CD4-positive, alpha-beta memory T cell (primary cell): ENCODE measurements at regions not wholly inside any gene's neighbourhood (a gene's known extent, or its start where the extent isn't known, plus 50 kb on each side); places are given as distances from the start of the nearest gene placed in this dataset.

Experiments used
- CTCF ChIA-PET: fragments of 350-600 bp; sonication (Branson Sonifier 250); formaldehyde crosslinking; loops from one replicate; lab custom pipeline; 2021; ENCODE audit warnings: inconsistent platforms; ENCODE audit not compliant: partially characterized antibody; lab: Charles Lee
- POLR2A ChIA-PET: fragments of 350-600 bp; sonication (Branson Sonifier 250); formaldehyde crosslinking; loops from one replicate; lab custom pipeline; 2021; ENCODE audit not compliant: partially characterized antibody; lab: Charles Lee
- DNase-seq, 5 donors: peaks; one replicate each; pipeline versions ENCODE4 v3.0.0 to v3.0.0-alpha.2; 2020 to 2022; ENCODE audit warnings: mixed read lengths in 1 of 5
- H3K27ac ChIP-seq: one replicate; pipeline ENCODE4 v1.7.0; 2013; ENCODE audit warnings: low read depth, low read length
- H3K27me3 ChIP-seq: 2 replicates; pipeline ENCODE4 v1.7.0; 2013; ENCODE audit warnings: mild to moderate bottlenecking, low read length, moderate library complexity; ENCODE audit not compliant: insufficient read depth
- H3K36me3 ChIP-seq: 2 replicates; pipeline ENCODE4 v1.7.0; 2013; ENCODE audit warnings: mild to moderate bottlenecking, low read length, moderate library complexity; ENCODE audit not compliant: insufficient read depth
- H3K4me1 ChIP-seq: 2 replicates; pipeline ENCODE4 v1.7.0; 2013; ENCODE audit warnings: mild to moderate bottlenecking, low read length, moderate library complexity; ENCODE audit not compliant: insufficient read depth
- H3K4me3 ChIP-seq, 2 donors: one replicate each; pipeline ENCODE4 v1.7.0; 2013; ENCODE audit warnings: low read length in 2 of 2, mild to moderate bottlenecking in 1 of 2
- H3K9me3 ChIP-seq, 2 donors: one replicate each; pipeline ENCODE4 v1.7.0; 2013; ENCODE audit warnings: low read length in 2 of 2, control low read depth in 1 of 2; ENCODE audit not compliant: control insufficient read depth in 1 of 2
- H3K27ac Mint-ChIP-seq, 7 donors: one replicate each; pipeline ENCODE4 v1.8.0; 2020 to 2021; ENCODE audit warnings: mixed read lengths in 7 of 7, mild to moderate bottlenecking in 6 of 7, inconsistent platforms in 3 of 7, moderate library complexity in 3 of 7
- H3K27me3 Mint-ChIP-seq, 2 donors: one replicate each; pipeline ENCODE4 v1.8.0; 2020 to 2021; ENCODE audit warnings: mixed read lengths in 2 of 2
- H3K36me3 Mint-ChIP-seq, 2 donors: one replicate each; pipeline ENCODE4 v1.8.0; 2020 to 2021; ENCODE audit warnings: mixed read lengths in 2 of 2, inconsistent platforms in 1 of 2, mild to moderate bottlenecking in 1 of 2
- H3K4me1 Mint-ChIP-seq, 4 donors: one replicate each; pipeline ENCODE4 v1.8.0; 2020 to 2021; ENCODE audit warnings: mixed read lengths in 4 of 4, mild to moderate bottlenecking in 1 of 4
- H3K4me3 Mint-ChIP-seq, 8 donors: one replicate each; pipeline ENCODE4 v1.8.0; 2020 to 2021; ENCODE audit warnings: mixed read lengths in 8 of 8, mild to moderate bottlenecking in 7 of 8, moderate library complexity in 6 of 8, inconsistent platforms in 3 of 8
- H3K9me3 Mint-ChIP-seq, 8 donors: one replicate each; pipeline ENCODE4 v1.8.0; 2020 to 2021; ENCODE audit warnings: mixed read lengths in 8 of 8, mild to moderate bottlenecking in 5 of 8, inconsistent platforms in 3 of 8, moderate library complexity in 1 of 8
- intact Hi-C: fragments of 100-400 bp; cut with micrococcal nuclease; formaldehyde crosslinking; loops from one replicate; pipeline ENCODE4 v1.15.1; 2023

DNA sequence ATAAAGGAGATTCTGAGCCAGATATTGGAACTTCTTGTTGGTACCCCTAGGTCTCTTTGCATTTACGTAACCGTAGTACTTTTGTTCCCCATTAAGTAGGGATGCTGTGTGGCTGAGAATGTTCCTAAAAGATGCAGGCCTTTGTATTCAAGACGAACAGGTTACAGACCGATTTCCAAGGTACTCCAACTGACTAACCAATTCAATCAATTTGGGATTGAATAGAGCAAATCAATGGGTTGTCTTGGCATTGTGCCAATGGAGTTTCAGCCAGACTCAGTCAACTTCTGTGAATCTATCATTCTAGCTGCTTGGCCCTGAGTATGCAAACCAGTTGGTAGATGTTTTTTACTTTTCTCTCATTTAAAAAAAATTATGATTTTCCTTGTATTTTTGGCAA is 347.3 kb upstream of the NPVF start:
- DNase-seq = no peak
- ChIA-PET CTCF (interaction anchor here (1.1 to 2.8 kb wide), 2 partner anchors 11 to 14 kb away, joined by 3 to 10 read pairs; no protein-coding TSS in a partner anchor), POLR2A (no interaction called here)
- Mint-ChIP-seq H3K4me3 (no peak overlapping the region), H3K9me3 (no peaks in the 10 kb centered on the region), H3K36me3 (no peaks in the 10 kb centered on the region), H3K27ac (no peak overlapping the region), H3K27me3 (peaks cover 1 to 6% of the 10 kb centered on the region in 2 donors), H3K4me1 (no peaks in the 10 kb centered on the region)
- no peaks in the 10 kb centered on the region for H3K36me3 ChIP-seq
- intact Hi-C loops = no loop called here
- H3K27ac ChIP-seq = no peak overlapping the region
- no peaks in the 10 kb centered on the region for H3K4me1 ChIP-seq
- H3K4me3 ChIP-seq = no peak overlapping the region
- H3K9me3 ChIP-seq = no peaks in the 10 kb centered on the region
- no peaks in the 10 kb centered on the region for H3K27me3 ChIP-seq

DNA sequence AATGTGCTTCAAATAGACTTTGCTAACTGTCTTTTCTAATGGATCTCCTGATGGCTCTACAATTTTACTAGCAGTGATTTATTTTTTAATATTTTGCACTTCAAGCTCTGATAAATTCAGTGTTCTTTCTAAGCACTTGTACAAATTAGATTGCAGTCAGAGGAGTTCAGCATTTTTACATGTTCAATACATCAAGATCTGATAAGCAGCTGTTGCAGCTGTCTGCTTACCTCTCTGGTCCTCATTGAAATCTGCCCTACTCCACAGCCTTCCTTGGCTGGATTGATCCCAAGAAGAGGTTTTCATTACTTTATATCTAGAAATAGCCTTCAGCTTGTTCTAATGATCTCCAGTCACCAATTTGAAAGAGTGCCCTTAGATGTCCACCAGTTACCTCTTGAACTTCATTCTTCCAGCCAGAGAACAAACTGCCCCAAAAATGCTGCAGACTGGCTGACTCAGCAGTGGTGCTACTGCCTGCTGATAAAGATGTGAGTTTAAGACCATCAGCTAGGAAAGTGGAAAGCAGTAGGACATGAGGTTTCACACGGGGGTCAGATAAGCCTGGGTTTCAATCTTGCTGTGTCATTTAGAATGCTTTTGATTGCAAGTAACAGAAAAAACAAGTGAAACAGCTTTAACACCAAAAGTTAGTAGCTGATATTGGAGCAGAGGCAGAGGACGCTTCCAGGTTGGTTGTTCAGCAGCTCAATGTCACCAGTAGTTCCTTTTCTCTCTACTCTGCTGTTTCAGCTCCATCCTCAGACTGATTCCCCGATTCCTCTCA is 350.9 kb upstream of the NPVF start:
- H3K27me3 Mint-ChIP-seq = peaks cover 6 to 9% of the 10 kb centered on the region in 2 donors
- ChIA-PET POLR2A (no interaction called here), CTCF (interaction anchor here (0.7 to 3.0 kb wide), 2 partner anchors 9 to 12 kb away, joined by 3 to 21 read pairs; no protein-coding TSS in a partner anchor)
- H3K27ac Mint-ChIP-seq = no peak overlapping the region
- no peaks in the 10 kb centered on the region for H3K36me3 Mint-ChIP-seq
- no peak for DNase-seq
- no peak overlapping the region for H3K4me3 Mint-ChIP-seq
- intact Hi-C loops = no loop called here
- H3K9me3 ChIP-seq = no peaks in the 10 kb centered on the region
- peaks cover 5% of the 10 kb centered on the region for H3K27me3 ChIP-seq
- no peaks in the 10 kb centered on the region for H3K36me3 ChIP-seq
- no peaks in the 10 kb centered on the region for H3K4me1 ChIP-seq
- H3K4me1 Mint-ChIP-seq = no peaks in the 10 kb centered on the region
- H3K9me3 Mint-ChIP-seq = no peaks in the 10 kb centered on the region
- no peak overlapping the region for H3K27ac ChIP-seq
- no peak overlapping the region for H3K4me3 ChIP-seq

DNA sequence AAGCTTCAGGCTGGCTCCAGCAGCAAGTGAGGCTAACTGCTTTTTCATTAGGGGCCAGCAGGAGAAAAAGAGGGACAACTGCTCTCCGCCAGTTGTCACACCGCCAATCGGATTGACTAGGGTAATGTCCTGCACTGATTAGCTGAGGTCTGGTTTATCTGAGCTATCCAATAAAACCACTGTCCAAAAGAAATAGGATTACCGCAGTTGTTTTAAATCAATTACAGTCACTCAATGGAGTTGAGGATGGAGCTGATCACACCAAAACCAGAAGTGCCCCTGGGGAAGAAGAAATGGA is 351.4 kb upstream of the NPVF start:
- POLR2A ChIA-PET = no interaction called here
- H3K4me3 Mint-ChIP-seq = no peak overlapping the region
- no peak overlapping the region for H3K4me3 ChIP-seq
- no peaks in the 10 kb centered on the region for H3K4me1 ChIP-seq
- CTCF ChIA-PET = interaction anchor here (0.7 to 3.0 kb wide), 2 partner anchors 10 to 13 kb away, joined by 3 to 21 read pairs; no protein-coding TSS in a partner anchor
- no peaks in the 10 kb centered on the region for H3K4me1 Mint-ChIP-seq
- H3K27me3 ChIP-seq = peaks cover 5% of the 10 kb centered on the region
- no peak for DNase-seq
- no peak overlapping the region for H3K27ac ChIP-seq
- no peak overlapping the region for H3K27ac Mint-ChIP-seq
- intact Hi-C loops = no loop called here
- no peaks in the 10 kb centered on the region for H3K9me3 ChIP-seq
- no peaks in the 10 kb centered on the region for H3K9me3 Mint-ChIP-seq
- H3K36me3 ChIP-seq = no peaks in the 10 kb centered on the region
- H3K27me3 Mint-ChIP-seq = peaks cover 8 to 12% of the 10 kb centered on the region in 2 donors
- H3K36me3 Mint-ChIP-seq = no peaks in the 10 kb centered on the region

DNA sequence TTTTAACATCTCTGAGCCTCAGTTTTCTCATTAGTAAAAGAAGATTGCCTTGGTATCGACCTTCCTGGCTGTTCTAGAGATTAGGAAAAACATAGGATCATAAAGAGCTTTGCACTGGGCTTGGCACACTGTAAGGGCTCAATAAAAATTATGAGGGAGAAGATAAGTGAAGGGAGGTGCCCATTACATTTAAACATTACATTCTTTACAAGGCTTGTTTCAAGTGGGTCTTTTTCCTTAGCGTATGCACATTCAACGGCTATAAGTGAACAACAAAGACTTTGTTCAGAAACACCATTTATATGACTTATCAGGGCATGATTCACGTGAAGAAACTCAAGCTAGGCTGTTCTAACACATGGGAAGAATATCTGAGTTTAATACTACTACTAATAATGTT is 351.9 kb upstream of the NPVF start:
- Histone ChIP-seq H3K4me1 (no peaks in the 10 kb centered on the region), H3K4me3 (no peak overlapping the region), H3K36me3 (no peaks in the 10 kb centered on the region), H3K9me3 (no peaks in the 10 kb centered on the region), H3K27ac (no peak overlapping the region), H3K27me3 (peaks cover 5% of the 10 kb centered on the region)
- H3K4me3 Mint-ChIP-seq = no peak overlapping the region
- CTCF ChIA-PET = interaction anchor here (3.0 kb wide), 1 partner anchor 13 kb away, joined by 21 read pairs; no protein-coding TSS in a partner anchor
- no peak for DNase-seq
- intact Hi-C loops = no loop called here
- H3K4me1 Mint-ChIP-seq = no peaks in the 10 kb centered on the region
- H3K27me3 Mint-ChIP-seq = peaks cover 8 to 12% of the 10 kb centered on the region in 2 donors
- H3K9me3 Mint-ChIP-seq = no peaks in the 10 kb centered on the region
- no peak overlapping the region for H3K27ac Mint-ChIP-seq
- no peaks in the 10 kb centered on the region for H3K36me3 Mint-ChIP-seq
- POLR2A ChIA-PET = no interaction called here

DNA sequence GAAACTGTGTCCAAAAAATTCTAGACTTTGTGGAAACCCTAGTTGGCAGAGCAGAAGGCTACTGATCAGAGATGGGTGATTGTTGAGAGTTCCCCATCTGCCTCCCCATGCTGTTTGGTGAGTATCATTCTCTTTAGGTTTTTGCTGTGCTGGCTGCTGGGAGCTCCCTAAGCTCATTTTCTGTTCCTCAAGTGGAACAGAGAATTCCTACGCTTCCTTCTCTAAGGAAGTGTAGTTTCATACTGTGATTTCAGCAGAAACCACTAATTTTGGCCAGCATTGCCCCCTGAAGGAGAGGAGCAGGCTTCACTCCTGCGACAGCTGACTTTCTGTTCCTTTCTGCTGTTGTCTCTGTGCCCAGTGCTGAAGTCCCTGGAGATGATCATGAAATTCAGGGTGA is 355.3 kb upstream of the NPVF start:
- CTCF ChIA-PET = no interaction called here
- H3K9me3 Mint-ChIP-seq = no peaks in the 10 kb centered on the region

DNA sequence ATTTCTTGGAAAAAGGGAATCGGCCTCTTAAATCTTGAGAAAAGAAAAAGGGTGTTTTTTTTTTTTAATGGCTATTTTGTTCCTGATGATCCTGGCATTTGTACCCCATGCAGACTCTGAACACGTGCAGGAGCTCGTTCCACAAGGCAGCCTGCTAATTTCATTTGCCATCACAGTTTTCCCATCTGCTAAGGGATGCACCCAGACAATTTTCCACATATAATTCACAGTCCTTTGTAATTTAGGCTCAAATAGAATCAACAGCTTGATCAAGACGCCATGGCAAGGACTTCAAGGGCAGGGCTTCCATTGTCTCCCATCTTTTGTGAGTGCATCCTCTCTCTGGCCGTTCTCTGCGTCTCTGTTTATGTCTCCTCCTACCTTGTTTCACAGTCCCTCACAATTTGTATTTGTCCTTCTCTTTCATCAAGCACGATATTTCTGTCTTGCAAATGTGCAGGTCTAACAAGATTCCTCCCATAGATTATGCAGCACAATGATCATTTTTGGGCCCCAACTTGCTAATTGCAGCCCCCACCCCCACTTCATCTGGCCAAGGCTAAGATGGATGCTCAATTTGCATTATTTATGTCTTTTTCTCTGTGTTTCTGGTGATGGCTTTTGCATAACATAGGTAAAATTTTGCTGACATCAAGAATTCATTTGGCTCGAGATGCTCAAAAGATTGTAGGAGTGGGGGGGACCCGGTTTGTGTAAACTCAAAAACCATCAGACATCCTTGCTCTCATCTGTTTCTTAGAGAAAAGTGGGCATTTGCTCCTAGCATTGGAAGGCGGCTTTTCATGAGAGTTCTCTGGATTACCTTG is 356.0 kb upstream of the NPVF start:
- H3K27me3 Mint-ChIP-seq = peaks cover 18% of the 10 kb centered on the region in 2 donors
- no peaks in the 10 kb centered on the region for H3K9me3 ChIP-seq
- H3K4me1 ChIP-seq = no peaks in the 10 kb centered on the region
- no peak overlapping the region for H3K27ac Mint-ChIP-seq
- no peaks in the 10 kb centered on the region for H3K9me3 Mint-ChIP-seq
- H3K4me3 Mint-ChIP-seq = no peak overlapping the region
- no peaks in the 10 kb centered on the region for H3K4me1 Mint-ChIP-seq
- ChIA-PET POLR2A (no interaction called here), CTCF (no interaction called here)
- peaks cover 5% of the 10 kb centered on the region for H3K27me3 ChIP-seq
- no peak overlapping the region for H3K27ac ChIP-seq
- no peak for DNase-seq
- intact Hi-C loops = no loop called here
- H3K36me3 ChIP-seq = no peaks in the 10 kb centered on the region
- H3K4me3 ChIP-seq = no peak overlapping the region
- no peaks in the 10 kb centered on the region for H3K36me3 Mint-ChIP-seq

More for the DNA sequence above, 355.3 kb upstream of the NPVF start:
- H3K4me1 Mint-ChIP-seq = no peaks in the 10 kb centered on the region
- H3K27me3 Mint-ChIP-seq = peaks cover 12 to 15% of the 10 kb centered on the region in 2 donors
- Histone ChIP-seq H3K27ac (no peak overlapping the region), H3K4me1 (no peaks in the 10 kb centered on the region), H3K36me3 (no peaks in the 10 kb centered on the region), H3K4me3 (no peak overlapping the region), H3K27me3 (peaks cover 5% of the 10 kb centered on the region), H3K9me3 (no peaks in the 10 kb centered on the region)
- POLR2A ChIA-PET = no interaction called here
- intact Hi-C loops = no loop called here
- H3K36me3 Mint-ChIP-seq = no peaks in the 10 kb centered on the region
- H3K4me3 Mint-ChIP-seq = no peak overlapping the region
- no peak overlapping the region for H3K27ac Mint-ChIP-seq
- no peak for DNase-seq

DNA sequence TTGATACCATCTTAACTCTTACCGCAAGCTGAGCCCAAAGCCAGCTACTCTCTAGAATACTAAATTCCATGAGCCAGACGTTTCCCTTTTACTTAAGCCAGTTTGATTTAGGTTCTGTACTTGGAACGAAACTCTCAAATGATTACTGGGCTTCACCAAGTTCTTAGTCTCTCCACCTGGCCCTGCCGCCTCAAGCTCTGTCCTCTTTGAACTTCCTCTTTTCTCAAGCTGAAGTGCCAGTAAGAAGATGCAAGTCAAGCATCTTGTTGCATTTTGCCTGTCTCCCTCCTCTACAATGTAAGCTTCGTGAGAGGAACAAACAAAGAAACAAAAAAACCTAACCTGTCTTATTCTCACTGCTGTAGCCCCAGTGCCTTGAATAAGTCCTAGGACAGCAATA is 358.2 kb upstream of the NPVF start:
- Mint-ChIP-seq H3K4me3 (no peak overlapping the region), H3K9me3 (no peaks in the 10 kb centered on the region), H3K27me3 (peaks cover 21% of the 10 kb centered on the region in 2 donors), H3K27ac (no peak overlapping the region), H3K4me1 (no peaks in the 10 kb centered on the region), H3K36me3 (no peaks in the 10 kb centered on the region)
- intact Hi-C loops = no loop called here
- Histone ChIP-seq H3K27me3 (peaks cover 3% of the 10 kb centered on the region), H3K27ac (no peak overlapping the region), H3K4me3 (no peak overlapping the region), H3K4me1 (no peaks in the 10 kb centered on the region), H3K36me3 (no peaks in the 10 kb centered on the region), H3K9me3 (no peaks in the 10 kb centered on the region)
- CTCF ChIA-PET = interaction anchor here (0.6 to 1.5 kb wide), 4 partner anchors 14 to 370 kb away, joined by 3 to 5 read pairs (median 4); no protein-coding TSS in a partner anchor
- POLR2A ChIA-PET = no interaction called here
- DNase-seq = no peak
